DND-41 (cell line): ENCODE measurements at regions not wholly inside any gene's neighbourhood (a gene's known extent, or its start where the extent isn't known, plus 50 kb on each side); places are given as distances from the start of the nearest gene placed in this dataset.
A peak's percentile ranks its signal among the peaks of the same experiment; 100 is the strongest.

Experiments used
- ATAC-seq: fragments of 200-7000 bp; cut with Tn5 transposase; 3 replicates; pipeline ENCODE4 v1.9.1; 2021; ENCODE audit warnings: low read depth; ENCODE audit not compliant: insufficient read depth
- DNase-seq: peaks from one replicate; pipeline ENCODE4 v3.0.0-alpha.2; 2020
- H2AFZ ChIP-seq: 2 replicates; pipeline ENCODE4 v1.6.0; 2012; ENCODE audit warnings: low read depth, low read length
- H3K27ac ChIP-seq: 2 replicates; pipeline ENCODE4 v1.5.1; 2012; ENCODE audit warnings: low read length, inconsistent platforms
- H3K27me3 ChIP-seq: fragments of 200-600 bp; sonication (generic); 2 replicates; pipeline ENCODE4 v1.6.0; 2012; ENCODE audit warnings: low read length, mild to moderate bottlenecking, inconsistent platforms; ENCODE audit not compliant: insufficient read depth, poor library complexity
- H3K36me3 ChIP-seq: 2 replicates; pipeline ENCODE4 v1.5.1; 2012; ENCODE audit warnings: low read length, inconsistent platforms; ENCODE audit not compliant: insufficient read depth
- H3K4me1 ChIP-seq: 2 replicates; pipeline ENCODE4 v1.5.1; 2012; ENCODE audit warnings: mild to moderate bottlenecking, low read length; ENCODE audit not compliant: insufficient read depth
- H3K4me2 ChIP-seq: 2 replicates; pipeline ENCODE4 v1.6.0; 2012; ENCODE audit warnings: mild to moderate bottlenecking, moderate library complexity, low read length, inconsistent platforms; ENCODE audit not compliant: insufficient read depth
- H3K4me3 ChIP-seq, 2 experiments: fragments of 200-600 bp in 1 of 2; shearing (Covaris generic) in 1 of 2; 2 replicates each; pipeline ENCODE4 v1.5.1; 2012 to 2016; ENCODE audit warnings: inconsistent platforms in 2 of 2, low read length in 2 of 2, mild to moderate bottlenecking in 2 of 2, low read depth in 1 of 2, moderate library complexity in 1 of 2
- H3K79me2 ChIP-seq: 2 replicates; pipeline ENCODE4 v1.6.0; 2012; ENCODE audit warnings: low read length, inconsistent platforms; ENCODE audit not compliant: insufficient read depth
- H3K9ac ChIP-seq: 2 replicates; pipeline ENCODE4 v1.6.0; 2012; ENCODE audit warnings: low read depth, mild to moderate bottlenecking, inconsistent platforms, low read length, moderate library complexity
- H3K9me3 ChIP-seq: 2 replicates; pipeline ENCODE4 v1.5.1; 2012; ENCODE audit warnings: low read length, moderate library complexity, mild to moderate bottlenecking, inconsistent platforms; ENCODE audit not compliant: insufficient read depth, severe bottlenecking
- H4K20me1 ChIP-seq: 2 replicates; pipeline ENCODE4 v1.6.0; 2012; ENCODE audit warnings: low read length; ENCODE audit not compliant: insufficient read depth
- CTCF ChIP-seq: IDR thresholded peaks from 2 replicates; pipeline ENCODE4 v1.5.1; 2012; ENCODE audit warnings: borderline replicate concordance, low read length, moderate library complexity, mild to moderate bottlenecking; ENCODE audit not compliant: poor library complexity, severe bottlenecking; ENCODE audit errors: extremely low read depth
- EZH2 ChIP-seq: IDR thresholded peaks from 3 replicates; pipeline ENCODE4 v1.6.1; 2012; ENCODE audit warnings: borderline replicate concordance, low read depth, mild to moderate bottlenecking, moderate library complexity, low read length, inconsistent platforms; ENCODE audit not compliant: severe bottlenecking

- Histone ChIP-seq H3K79me2 (no peaks in the 10 kb centered on the region), H3K27ac (no peak overlapping the region), H3K9me3 (no peaks in the 10 kb centered on the region), H3K9ac (no peak overlapping the region), H3K36me3 (no peaks in the 10 kb centered on the region), H4K20me1 (no peaks in the 10 kb centered on the region), H3K4me2 (no peak overlapping the region), H2AFZ (no peak overlapping the region), H3K4me1 (no peaks in the 10 kb centered on the region), H3K27me3 (peaks cover 4% of the 10 kb centered on the region), H3K4me3 (no peak overlapping the region)
- TF ChIP-seq CTCF (no peak), EZH2 (no peak)
- DNase-seq (no peak), ATAC-seq (no peak)
These were observed 50.3 kb downstream of the BMAL2 start for GRCh38 chr12:27382924-27383323.

GRCh38 chr12:27383429-27384260 lies 51.0 kb downstream of the BMAL2 start:
- H4K20me1 ChIP-seq, result no peaks in the 10 kb centered on the region
- no peaks in the 10 kb centered on the region for H3K4me1 ChIP-seq
- H3K9ac ChIP-seq, result no peak overlapping the region
- no peaks in the 10 kb centered on the region for H3K36me3 ChIP-seq
- TF ChIP-seq EZH2, result no peak
- TF ChIP-seq CTCF, result peak; percentile 95
- ATAC-seq, result peak; percentile 89
- H3K27me3 ChIP-seq, result peaks cover 9% of the 10 kb centered on the region
- no peak overlapping the region for H3K27ac ChIP-seq
- H3K79me2 ChIP-seq, result no peaks in the 10 kb centered on the region
- H3K4me2 ChIP-seq, result no peak overlapping the region
- H3K9me3 ChIP-seq, result no peaks in the 10 kb centered on the region
- H2AFZ ChIP-seq, result no peak overlapping the region
- peak; percentile 73 for DNase-seq
- H3K4me3 ChIP-seq, result no peak overlapping the region

- Histone ChIP-seq H3K9me3 (no peaks in the 10 kb centered on the region), H3K79me2 (no peaks in the 10 kb centered on the region), H3K27me3 (peaks cover 8% of the 10 kb centered on the region), H3K36me3 (no peaks in the 10 kb centered on the region), H4K20me1 (no peaks in the 10 kb centered on the region), H3K9ac (no peak overlapping the region), H3K27ac (no peak overlapping the region), H2AFZ (no peak overlapping the region), H3K4me1 (no peaks in the 10 kb centered on the region), H3K4me3 (no peak overlapping the region), H3K4me2 (no peak overlapping the region)
- TF ChIP-seq CTCF (no peak), EZH2 (no peak)
- ATAC-seq (no peak), DNase-seq (no peak)
These were observed 51.6 kb downstream of the BMAL2 start for GRCh38 chr12:27384261-27384590.
